IMR-90 (cell line): ENCODE measurements at regions not wholly inside any gene's neighbourhood (a gene's known extent, or its start where the extent isn't known, plus 50 kb on each side); places are given as distances from the start of the nearest gene placed in this dataset.

Experiments
- ATAC-seq: fragments of 200-7000 bp; cut with Tn5 transposase; 2 replicates; pipeline ENCODE4 v1.9.1; 2020; ENCODE audit warnings: low read depth, mild to moderate bottlenecking, moderate library complexity
- BruUV-seq: library from RNA; stranded (reverse); fragments of 400-500 nt; replicated peaks from 2 replicates; lab custom pipeline; 2021; lab: Mats Ljungman, UMichigan
- CTCF ChIA-PET: fragments of 300-600 bp; formaldehyde crosslinking; extraction: SDS; loops from one replicate; lab custom pipeline; 2021; ENCODE audit warnings: antibody characterized with exemption; lab: Yijun Ruan, JAX
- POLR2A ChIA-PET: fragments of 300-600 bp; sonication (Branson Sonifier 250); formaldehyde crosslinking; loops from one replicate; lab custom pipeline; 2022; ENCODE audit warnings: antibody characterized with exemption; ENCODE audit not compliant: unreplicated experiment; lab: Charles Lee
- DNase-seq: peaks from one replicate; pipeline ENCODE4 v3.0.0; 2013
- H2AFZ ChIP-seq: replicated peaks from 2 replicates; pipeline ENCODE3; 2013; ENCODE audit warnings: low read length, mild to moderate bottlenecking; ENCODE audit not compliant: poor library complexity
- H2AK5ac ChIP-seq: 2 replicates; pipeline ENCODE4 v1.6.1; 2013; ENCODE audit warnings: low read depth, low read length, inconsistent platforms
- H2AK9ac ChIP-seq: replicated peaks from 2 replicates; pipeline ENCODE3; 2013; ENCODE audit warnings: mild to moderate bottlenecking, low read depth, low read length, moderate library complexity; ENCODE audit not compliant: poor library complexity
- H2BK120ac ChIP-seq: 2 replicates; pipeline ENCODE4 v1.6.1; 2013; ENCODE audit warnings: low read depth, low read length, inconsistent platforms
- H2BK15ac ChIP-seq: 3 replicates; pipeline ENCODE4 v1.6.1; 2013; ENCODE audit warnings: low read depth, low read length, inconsistent platforms
- H2BK20ac ChIP-seq: 2 replicates; pipeline ENCODE4 v1.6.1; 2013; ENCODE audit warnings: low read depth, mild to moderate bottlenecking, inconsistent platforms, low read length, moderate library complexity
- H2BK5ac ChIP-seq: 2 replicates; pipeline ENCODE4 v1.6.1; 2013; ENCODE audit warnings: mild to moderate bottlenecking, low read depth, low read length, inconsistent platforms; ENCODE audit not compliant: poor library complexity, severe bottlenecking
- H3K14ac ChIP-seq: replicated peaks from 2 replicates; pipeline ENCODE4 v1.6.1; 2013; ENCODE audit warnings: low read depth, low read length, inconsistent platforms
- H3K18ac ChIP-seq: 2 replicates; pipeline ENCODE4 v1.6.1; 2013; ENCODE audit warnings: low read depth, low read length, control low read depth
- H3K23ac ChIP-seq: 2 replicates; pipeline ENCODE4 v1.6.1; 2013; ENCODE audit warnings: low read depth, low read length, inconsistent platforms
- H3K27ac ChIP-seq: 2 replicates; pipeline ENCODE4 v1.5.1; 2013; ENCODE audit warnings: mild to moderate bottlenecking, control low read depth, low read length; ENCODE audit not compliant: insufficient read depth
- H3K27me3 ChIP-seq: 2 replicates; pipeline ENCODE4 v1.6.1; 2013; ENCODE audit warnings: low read length; ENCODE audit not compliant: control insufficient read depth, insufficient read depth
- H3K36me3 ChIP-seq: 2 replicates; pipeline ENCODE4 v1.6.1; 2013; ENCODE audit warnings: low read length, mixed read lengths; ENCODE audit not compliant: control insufficient read depth, insufficient read depth
- H3K4ac ChIP-seq: 2 replicates; pipeline ENCODE4 v1.6.1; 2013; ENCODE audit warnings: low read depth, low read length, inconsistent platforms
- H3K4me1 ChIP-seq: 2 replicates; pipeline ENCODE4 v1.6.1; 2013; ENCODE audit warnings: low read length, mixed read lengths; ENCODE audit not compliant: control insufficient read depth, insufficient read depth
- H3K4me2 ChIP-seq: 2 replicates; pipeline ENCODE4 v1.6.1; 2013; ENCODE audit warnings: low read depth, mild to moderate bottlenecking, control low read depth, low read length, moderate library complexity
- H3K4me3 ChIP-seq: 2 replicates; pipeline ENCODE4 v1.5.1; 2013; ENCODE audit warnings: low read depth, mild to moderate bottlenecking, control low read depth, low read length, moderate library complexity; ENCODE audit not compliant: insufficient read depth
- H3K56ac ChIP-seq: 2 replicates; pipeline ENCODE4 v1.6.1; 2013; ENCODE audit warnings: low read length, inconsistent platforms; ENCODE audit not compliant: insufficient read depth; ENCODE audit errors: extremely low read depth
- H3K79me1 ChIP-seq, 2 experiments: 2 replicates each; pipeline ENCODE4 v1.6.1; 2013; ENCODE audit warnings: low read length in 2 of 2, inconsistent platforms in 1 of 2, low read depth in 1 of 2
- H3K9ac ChIP-seq: 2 replicates; pipeline ENCODE4 v1.6.1; 2013; ENCODE audit warnings: low read depth, low read length, control low read depth
- H3K9me1 ChIP-seq: 2 replicates; pipeline ENCODE4 v1.6.1; 2013; ENCODE audit warnings: low read length, inconsistent platforms; ENCODE audit not compliant: insufficient read depth
- H3K9me3 ChIP-seq: 2 replicates; pipeline ENCODE4 v1.6.1; 2013; ENCODE audit warnings: low read length; ENCODE audit not compliant: control insufficient read depth, insufficient read depth
- H4K20me1 ChIP-seq: 2 replicates; pipeline ENCODE4 v1.6.1; 2013; ENCODE audit warnings: low read length, inconsistent platforms; ENCODE audit not compliant: insufficient read depth
- H4K5ac ChIP-seq: 2 replicates; pipeline ENCODE4 v1.6.1; 2013; ENCODE audit warnings: mild to moderate bottlenecking, low read depth, low read length, control low read depth
- H4K8ac ChIP-seq, 2 experiments: 2 replicates each; pipeline ENCODE4 v1.6.1; 2013; ENCODE audit warnings: low read depth in 2 of 2, low read length in 2 of 2, control low read depth in 1 of 2, inconsistent platforms in 1 of 2
- H4K91ac ChIP-seq: 2 replicates; pipeline ENCODE4 v1.6.1; 2013; ENCODE audit warnings: low read depth, low read length, inconsistent platforms; ENCODE audit not compliant: insufficient read depth
- BHLHE40 ChIP-seq: fragments of 150-350 bp; IDR thresholded peaks from 2 replicates; pipeline ENCODE4 v1.6.1; 2016; ENCODE audit warnings: mild to moderate bottlenecking, low read depth, low read length
- CEBPB ChIP-seq: IDR thresholded peaks from 2 replicates; pipeline ENCODE4 v1.6.1; 2012; ENCODE audit warnings: low read depth, low read length, improper control_type of control experiment
- CHD1 ChIP-seq: IDR thresholded peaks from 2 replicates; pipeline ENCODE4 v1.6.1; 2012; ENCODE audit warnings: low read depth, low read length, improper control_type of control experiment
- FOS ChIP-seq: fragments of 150-350 bp; IDR thresholded peaks from 2 replicates; pipeline ENCODE4 v1.6.1; 2016; ENCODE audit warnings: low read depth, low read length
- MXI1 ChIP-seq: IDR thresholded peaks from 2 replicates; pipeline ENCODE4 v1.6.1; 2012; ENCODE audit warnings: low read depth, mild to moderate bottlenecking, low read length, moderate library complexity, borderline replicate concordance
- SMC3 ChIP-seq: fragments of 150-350 bp; IDR thresholded peaks from 2 replicates; pipeline ENCODE4 v1.6.1; 2016; ENCODE audit warnings: low read depth, mild to moderate bottlenecking, antibody characterized with exemption, low read length, moderate library complexity
- USF2 ChIP-seq: fragments of 150-350 bp; IDR thresholded peaks from 2 replicates; pipeline ENCODE4 v1.6.1; 2017; ENCODE audit warnings: mild to moderate bottlenecking, antibody characterized with exemption, low read length, low read depth
- WGBS, 2 experiments: methylation state at CpG; one replicate each; pipeline versions ENCODE4 v1.1.5 to v1.1.7; 2013; ENCODE audit warnings: missing lambda C conversion rate in 2 of 2; ENCODE audit not compliant: insufficient read length in 1 of 2; ENCODE audit errors: extremely low coverage in 2 of 2; 5-methylcytosine and 5-hydroxymethylcytosine counted together
- dilution Hi-C: fragments of 300-500 bp; cut with HindIII; formaldehyde crosslinking; loops from one replicate; pipeline ENCODE4 v1.14.3; 2018; ENCODE audit warnings: low sequenced_read_pairs; ENCODE audit not compliant: unreplicated experiment
- in situ Hi-C: fragments of 300-500 bp; cut with MboI; formaldehyde crosslinking; loops from 3 replicates; pipeline ENCODE4 v1.14.3; 2019; ENCODE audit warnings: low sequenced_read_pairs, inconsistent platforms, mixed read lengths
- intact Hi-C: fragments of 100-400 bp; cut with micrococcal nuclease; formaldehyde crosslinking; loops from 2 replicates; pipeline ENCODE4 v1.10.0; 2022
- TF ChIP-seq, protein P1 (sequence below): conservative IDR thresholded peaks from 2 replicates; pipeline ENCODE4 v1.5.1; 2012; ENCODE audit warnings: mild to moderate bottlenecking, low read depth, low read length, improper control_type of control experiment

- Histone ChIP-seq H3K14ac (no peak overlapping the region), H3K9ac (no peak overlapping the region), H3K56ac (no peak overlapping the region), H4K20me1 (no peaks in the 10 kb centered on the region), H3K4me3 (no peak overlapping the region), H4K91ac (no peak overlapping the region), H3K18ac (no peak overlapping the region), H3K9me3 (no peaks in the 10 kb centered on the region), H2AK5ac (no peak overlapping the region), H3K23ac (no peak overlapping the region), H3K27me3 (peaks cover 3% of the 10 kb centered on the region), H3K9me1 (no peaks in the 10 kb centered on the region), H4K8ac (no peak overlapping the region), H3K4me2 (no peak overlapping the region), H2AFZ (no peak overlapping the region), H2AK9ac (no peak overlapping the region), H2BK15ac (no peak overlapping the region), H3K4me1 (no peaks in the 10 kb centered on the region), H3K79me1 (no peaks in the 10 kb centered on the region), H2BK120ac (no peak overlapping the region), H2BK5ac (no peak overlapping the region), H3K36me3 (no peaks in the 10 kb centered on the region), H4K5ac (no peak overlapping the region), H2BK20ac (no peak overlapping the region), H3K4ac (no peak overlapping the region), H3K27ac (no peak overlapping the region)
- 71% methylated on average over 1 of the region's 4 CpGs; no CpG with 5 or more reads in 1 of the 2 experiments for WGBS, 2 experiments
- DNase-seq (no peak), ATAC-seq (no peak)
- in situ Hi-C loops, result no loop called here
- intact Hi-C loops, result no loop called here
- CTCF ChIA-PET, result no interaction called here
- TF ChIP-seq SMC3 (no peak), MXI1 (no peak), CEBPB (no peak), BHLHE40 (no peak), CHD1 (no peak), FOS (no peak), USF2 (no peak)
- TF ChIP-seq, protein P1, sequence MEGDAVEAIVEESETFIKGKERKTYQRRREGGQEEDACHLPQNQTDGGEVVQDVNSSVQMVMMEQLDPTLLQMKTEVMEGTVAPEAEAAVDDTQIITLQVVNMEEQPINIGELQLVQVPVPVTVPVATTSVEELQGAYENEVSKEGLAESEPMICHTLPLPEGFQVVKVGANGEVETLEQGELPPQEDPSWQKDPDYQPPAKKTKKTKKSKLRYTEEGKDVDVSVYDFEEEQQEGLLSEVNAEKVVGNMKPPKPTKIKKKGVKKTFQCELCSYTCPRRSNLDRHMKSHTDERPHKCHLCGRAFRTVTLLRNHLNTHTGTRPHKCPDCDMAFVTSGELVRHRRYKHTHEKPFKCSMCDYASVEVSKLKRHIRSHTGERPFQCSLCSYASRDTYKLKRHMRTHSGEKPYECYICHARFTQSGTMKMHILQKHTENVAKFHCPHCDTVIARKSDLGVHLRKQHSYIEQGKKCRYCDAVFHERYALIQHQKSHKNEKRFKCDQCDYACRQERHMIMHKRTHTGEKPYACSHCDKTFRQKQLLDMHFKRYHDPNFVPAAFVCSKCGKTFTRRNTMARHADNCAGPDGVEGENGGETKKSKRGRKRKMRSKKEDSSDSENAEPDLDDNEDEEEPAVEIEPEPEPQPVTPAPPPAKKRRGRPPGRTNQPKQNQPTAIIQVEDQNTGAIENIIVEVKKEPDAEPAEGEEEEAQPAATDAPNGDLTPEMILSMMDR, result no peak
- POLR2A ChIA-PET, result no interaction called here
- dilution Hi-C loops, result no loop called here
- BruUV-seq, result no TSS peak
Observed at GRCh38 chr1:199936441-199936840, 91.1 kb upstream of the NR5A2 start.
